SIG-M5 treated with dmso at 0.1 percent for 504 hours (cell line): ENCODE measurements at regions not wholly inside any gene's neighbourhood (a gene's known extent, or its start where the extent isn't known, plus 50 kb on each side); places are given as distances from the start of the nearest gene placed in this dataset.
"Not testable (repeated sequence)": the region's sequence is repeated elsewhere in the genome, so short reads cannot be mapped to it uniquely, and the experiment has no call there.

ENCODE experiments used
- DNase-seq: peaks from one replicate; lab custom pipeline; 2025; ENCODE audit not compliant: unreplicated experiment; lab: John Stamatoyannopoulos, UW

GRCh38 chr1:120544434-120544833 is 129.6 kb downstream of the NBPF8 start:
- not testable (repeated sequence) for DNase-seq

- DNase-seq, result not testable (repeated sequence)
Observed at GRCh38 chr1:120550335-120550734, 135.5 kb downstream of the NBPF8 start.

GRCh38 chr1:120552190-120552589 is 137.4 kb downstream of the NBPF8 start:
- not testable (repeated sequence) for DNase-seq

- DNase-seq, result not testable (repeated sequence)
Observed at GRCh38 chr1:120557605-120558302, 142.9 kb downstream of the NBPF8 start.

GRCh38 chr1:120558303-120559060 is 143.6 kb downstream of the NBPF8 start:
- DNase-seq, result not testable (repeated sequence)

GRCh38 chr1:120561767-120562166 is 146.9 kb downstream of the NBPF8 start:
- DNase-seq, result not testable (repeated sequence)

GRCh38 chr1:120565396-120565795 is 150.6 kb downstream of the NBPF8 start:
- not testable (repeated sequence) for DNase-seq

- not testable (repeated sequence) for DNase-seq
Observed at GRCh38 chr1:120567620-120568019, 152.8 kb downstream of the NBPF8 start.

- not testable (repeated sequence) for DNase-seq
Observed at GRCh38 chr1:120575201-120575600, 148.5 kb upstream of the NBPF26 start.

- not testable (repeated sequence) for DNase-seq
Observed at GRCh38 chr1:120582135-120582534, 141.6 kb upstream of the NBPF26 start.

- DNase-seq, result not testable (repeated sequence)
Observed at GRCh38 chr1:120586053-120586452, 137.7 kb upstream of the NBPF26 start.

GRCh38 chr1:120588811-120589210 is 134.9 kb upstream of the NBPF26 start:
- not testable (repeated sequence) for DNase-seq

- not testable (repeated sequence) for DNase-seq
Observed at GRCh38 chr1:120591774-120592173, 132.0 kb upstream of the NBPF26 start.

GRCh38 chr1:120592943-120593342 is 130.8 kb upstream of the NBPF26 start:
- not testable (repeated sequence) for DNase-seq

- not testable (repeated sequence) for DNase-seq
Observed at GRCh38 chr1:120593648-120594047, 130.1 kb upstream of the NBPF26 start.

- not testable (repeated sequence) for DNase-seq
Observed at GRCh38 chr1:120598331-120598951, 125.3 kb upstream of the NBPF26 start.

- not testable (repeated sequence) for DNase-seq
Observed at GRCh38 chr1:120599511-120599910, 124.2 kb upstream of the NBPF26 start.

GRCh38 chr1:120600442-120601041 is 123.2 kb upstream of the NBPF26 start:
- not testable (repeated sequence) for DNase-seq

- DNase-seq, result not testable (repeated sequence)
Observed at GRCh38 chr1:120607882-120608281, 115.9 kb upstream of the NBPF26 start.

GRCh38 chr1:120608314-120609014 is 115.3 kb upstream of the NBPF26 start:
- not testable (repeated sequence) for DNase-seq
